HCT116 (cell line): ENCODE measurements at regions not wholly inside any gene's neighbourhood (a gene's known extent, or its start where the extent isn't known, plus 50 kb on each side); places are given as distances from the start of the nearest gene placed in this dataset.

Experiments
- EGR1 ChIP-seq: IDR thresholded peaks from 2 replicates; pipeline ENCODE4 v1.6.1; 2012; ENCODE audit warnings: low read depth
- EZH2 ChIP-seq: fragments of 200-600 bp; sonication (generic); IDR thresholded peaks from 2 replicates; pipeline ENCODE4 v1.6.1; 2017; ENCODE audit warnings: antibody characterized with exemption, mixed run types
- EZH2phosphoT487 ChIP-seq: fragments of 200-600 bp; IDR thresholded peaks from 2 replicates; pipeline ENCODE4 v1.6.1; 2018; ENCODE audit warnings: antibody characterized with exemption, borderline replicate concordance
- JUND ChIP-seq: IDR thresholded peaks from 2 replicates; pipeline ENCODE4 v1.6.1; 2012
- POLR2A ChIP-seq: IDR thresholded peaks from 2 replicates; pipeline ENCODE4 v1.7.0; 2011; ENCODE audit warnings: borderline replicate concordance; ENCODE audit not compliant: insufficient read depth, insufficient read length; ENCODE audit errors: extremely low read depth
- YY1 ChIP-seq: IDR thresholded peaks from 2 replicates; pipeline ENCODE4 v1.6.1; 2011; ENCODE audit warnings: low read length, low read depth, moderate library complexity, mild to moderate bottlenecking; ENCODE audit not compliant: insufficient replicate concordance; ENCODE audit errors: extremely low read depth
- ZBTB33 ChIP-seq: IDR thresholded peaks from 2 replicates; pipeline ENCODE4 v1.6.1; 2011; ENCODE audit warnings: mild to moderate bottlenecking, low read length, moderate library complexity; ENCODE audit not compliant: insufficient replicate concordance; ENCODE audit errors: extremely low read depth
- ZNF274 ChIP-seq: fragments of 200-500 bp; sonication (Bioruptor generic); IDR thresholded peaks from 2 replicates; pipeline ENCODE4 v1.6.1; 2014; ENCODE audit warnings: mild to moderate bottlenecking, low read depth, low read length, inconsistent platforms
- TF ChIP-seq, protein P1 (sequence below), 3 experiments: fragments of 200-600 bp in 1 of 3; sonication (generic) in 1 of 3; IDR thresholded peaks in 2 of 3; conservative IDR thresholded peaks in 1 of 3; 2 replicates each; pipeline ENCODE4 v1.5.1; 2012 to 2017; ENCODE audit warnings: low read depth in 2 of 3, low read length in 2 of 3, antibody characterized with exemption in 1 of 3, borderline replicate concordance in 1 of 3, control low read depth in 1 of 3, mild to moderate bottlenecking in 1 of 3, mixed read lengths in 1 of 3, mixed run types in 1 of 3, moderate library complexity in 1 of 3; ENCODE audit not compliant: insufficient read depth in 1 of 3
- TF ChIP-seq, protein P2 (sequence below): IDR thresholded peaks from 2 replicates; pipeline ENCODE4 v1.6.1; 2012
- TF ChIP-seq, protein P3 (sequence below): IDR thresholded peaks from 2 replicates; pipeline ENCODE4 v1.6.1; 2012

- TF ChIP-seq YY1 (no peak), EGR1 (no peak), JUND (no peak), ZBTB33 (no peak), ZNF274 (no peak), EZH2 (no peak), EZH2phosphoT487 (no peak), POLR2A (no peak)
- TF ChIP-seq, protein P1, sequence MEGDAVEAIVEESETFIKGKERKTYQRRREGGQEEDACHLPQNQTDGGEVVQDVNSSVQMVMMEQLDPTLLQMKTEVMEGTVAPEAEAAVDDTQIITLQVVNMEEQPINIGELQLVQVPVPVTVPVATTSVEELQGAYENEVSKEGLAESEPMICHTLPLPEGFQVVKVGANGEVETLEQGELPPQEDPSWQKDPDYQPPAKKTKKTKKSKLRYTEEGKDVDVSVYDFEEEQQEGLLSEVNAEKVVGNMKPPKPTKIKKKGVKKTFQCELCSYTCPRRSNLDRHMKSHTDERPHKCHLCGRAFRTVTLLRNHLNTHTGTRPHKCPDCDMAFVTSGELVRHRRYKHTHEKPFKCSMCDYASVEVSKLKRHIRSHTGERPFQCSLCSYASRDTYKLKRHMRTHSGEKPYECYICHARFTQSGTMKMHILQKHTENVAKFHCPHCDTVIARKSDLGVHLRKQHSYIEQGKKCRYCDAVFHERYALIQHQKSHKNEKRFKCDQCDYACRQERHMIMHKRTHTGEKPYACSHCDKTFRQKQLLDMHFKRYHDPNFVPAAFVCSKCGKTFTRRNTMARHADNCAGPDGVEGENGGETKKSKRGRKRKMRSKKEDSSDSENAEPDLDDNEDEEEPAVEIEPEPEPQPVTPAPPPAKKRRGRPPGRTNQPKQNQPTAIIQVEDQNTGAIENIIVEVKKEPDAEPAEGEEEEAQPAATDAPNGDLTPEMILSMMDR (IDR thresholded peaks at IDR 0.05 in 2 of 3, conservative IDR thresholded peaks at IDR 0.05 in 1 of 3; ENCODE audit: borderline replicate concordance in 1 of 3, insufficient read depth in 1 of 3, low read depth in 2 of 3, low read length in 2 of 3), result no peak
- TF ChIP-seq, protein P2, sequence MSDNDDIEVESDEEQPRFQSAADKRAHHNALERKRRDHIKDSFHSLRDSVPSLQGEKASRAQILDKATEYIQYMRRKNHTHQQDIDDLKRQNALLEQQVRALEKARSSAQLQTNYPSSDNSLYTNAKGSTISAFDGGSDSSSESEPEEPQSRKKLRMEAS, result no peak
- TF ChIP-seq, protein P3, sequence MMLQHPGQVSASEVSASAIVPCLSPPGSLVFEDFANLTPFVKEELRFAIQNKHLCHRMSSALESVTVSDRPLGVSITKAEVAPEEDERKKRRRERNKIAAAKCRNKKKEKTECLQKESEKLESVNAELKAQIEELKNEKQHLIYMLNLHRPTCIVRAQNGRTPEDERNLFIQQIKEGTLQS, result no peak
Observed at GRCh38 chr5:89769975-89770374, 639.6 kb downstream of the CETN3 start.
